Liver (tissue), 3 donors: ENCODE measurements at regions not wholly inside any gene's neighbourhood (a gene's known extent, or its start where the extent isn't known, plus 50 kb on each side); places are given as distances from the start of the nearest gene placed in this dataset.

ENCODE experiments used
- ATF3 ChIP-seq: IDR thresholded peaks from 2 replicates; pipeline ENCODE4 v1.6.1; 2016; ENCODE audit warnings: antibody characterized with exemption
- CTCF ChIP-seq: fragments of 150-350 bp; IDR thresholded peaks from 2 replicates; pipeline ENCODE4 v1.5.1; 2017; ENCODE audit warnings: improper control_type of control experiment, low read depth, low read length; ENCODE audit not compliant: missing input control
- GABPA ChIP-seq, 2 donors: IDR thresholded peaks in 1 of 2; conservative IDR thresholded peaks in 1 of 2; 2 replicates each; pipeline ENCODE4 v1.6.1; 2016; ENCODE audit warnings: antibody characterized with exemption in 2 of 2, mild to moderate bottlenecking in 1 of 2, moderate library complexity in 1 of 2
- JUND ChIP-seq, 2 donors: IDR thresholded peaks; 2 replicates each; pipeline ENCODE4 v1.6.1; 2016; ENCODE audit warnings: antibody characterized with exemption in 2 of 2
- MAX ChIP-seq: IDR thresholded peaks from 2 replicates; pipeline ENCODE4 v1.6.1; 2016; ENCODE audit warnings: antibody characterized with exemption
- RAD21 ChIP-seq, 2 donors: IDR thresholded peaks; 2 replicates each; pipeline ENCODE4 v1.6.1; 2016; ENCODE audit warnings: antibody characterized with exemption in 2 of 2, mild to moderate bottlenecking in 2 of 2
- REST ChIP-seq: IDR thresholded peaks from 2 replicates; pipeline ENCODE4 v1.6.1; 2016; ENCODE audit warnings: antibody characterized with exemption, mild to moderate bottlenecking
- SP1 ChIP-seq: IDR thresholded peaks from 2 replicates; pipeline ENCODE4 v1.6.1; 2018; ENCODE audit warnings: antibody characterized with exemption, mild to moderate bottlenecking
- YY1 ChIP-seq: IDR thresholded peaks from 2 replicates; pipeline ENCODE4 v1.6.1; 2016; ENCODE audit warnings: antibody characterized with exemption, mild to moderate bottlenecking
- ZBTB33 ChIP-seq: IDR thresholded peaks from 2 replicates; pipeline ENCODE4 v1.6.1; 2016; ENCODE audit warnings: antibody characterized with exemption
- donor health status: healthy.
- donor health status: healthy.

GRCh38 chr4:35228313-35228712 lies 1016.0 kb downstream of the ARAP2 start:
- TF ChIP-seq SP1 (no peak), ATF3 (no peak), ZBTB33 (no peak), YY1 (no peak), MAX (no peak), CTCF (no peak), REST (no peak), JUND (IDR thresholded peaks at IDR 0.05) (no peak), RAD21 (IDR thresholded peaks at IDR 0.05) (no peak), GABPA (IDR thresholded peaks at IDR 0.05 in 1 of 2, conservative IDR thresholded peaks at IDR 0.05 in 1 of 2) (no peak)
